Left ventricle myocardium inferior (tissue), 1 donor: ENCODE measurements at regions not wholly inside any gene's neighbourhood (a gene's known extent, or its start where the extent isn't known, plus 50 kb on each side); places are given as distances from the start of the nearest gene placed in this dataset.

Experiments used
- DNase-seq: peaks from one replicate; pipeline ENCODE4 v3.0.0-alpha.2; 2020
- H3K27ac ChIP-seq: fragments of 200-600 bp; replicated peaks from 2 replicates; pipeline ENCODE4 v1.8.0; 2021
- H3K27me3 ChIP-seq: fragments of 200-600 bp; 2 replicates; pipeline ENCODE4 v1.8.0; 2021; ENCODE audit warnings: low read depth
- H3K36me3 ChIP-seq: fragments of 200-600 bp; 2 replicates; pipeline ENCODE4 v1.8.0; 2021
- H3K4me1 ChIP-seq: fragments of 200-600 bp; 2 replicates; pipeline ENCODE4 v1.8.0; 2021
- H3K4me3 ChIP-seq: fragments of 200-600 bp; 2 replicates; pipeline ENCODE4 v1.8.0; 2021; ENCODE audit warnings: mild to moderate bottlenecking, moderate library complexity
- H3K9me3 ChIP-seq: fragments of 200-600 bp; replicated peaks from 2 replicates; pipeline ENCODE4 v1.8.0; 2021
- CTCF ChIP-seq: fragments of 200-600 bp; IDR thresholded peaks from 2 replicates; pipeline ENCODE4 v1.8.0; 2021; ENCODE audit warnings: antibody characterized with exemption, mild to moderate bottlenecking, borderline replicate concordance
- intact Hi-C: fragments of 100-400 bp; cut with micrococcal nuclease; formaldehyde crosslinking; loops from one replicate; pipeline ENCODE4 v1.11.0; 2022
- donor health status: DM: no; HTN: yes; CAD: no; lungs with severe emphysema.

- H3K9me3 ChIP-seq = no peaks in the 10 kb centered on the region
- TF ChIP-seq CTCF = no peak
- no peaks in the 10 kb centered on the region for H3K36me3 ChIP-seq
- H3K4me1 ChIP-seq = no peaks in the 10 kb centered on the region
- DNase-seq = no peak
- no peak overlapping the region for H3K4me3 ChIP-seq
- no peak overlapping the region for H3K27ac ChIP-seq
- H3K27me3 ChIP-seq = no peaks in the 10 kb centered on the region
- intact Hi-C loops = no loop called here
Measured at GRCh38 chr2:21687589-21687988, 563.8 kb downstream of the TDRD15 start.

GRCh38 chr2:21690005-21690404 is 566.2 kb downstream of the TDRD15 start:
- no peaks in the 10 kb centered on the region for H3K36me3 ChIP-seq
- no peak overlapping the region for H3K27ac ChIP-seq
- no peaks in the 10 kb centered on the region for H3K27me3 ChIP-seq
- no peaks in the 10 kb centered on the region for H3K4me1 ChIP-seq
- H3K9me3 ChIP-seq = no peaks in the 10 kb centered on the region
- intact Hi-C loops = no loop called here
- TF ChIP-seq CTCF = no peak
- no peak for DNase-seq
- H3K4me3 ChIP-seq = no peak overlapping the region

GRCh38 chr2:21693081-21693480 is 569.3 kb downstream of the TDRD15 start:
- Histone ChIP-seq H3K27me3 (no peaks in the 10 kb centered on the region), H3K27ac (no peak overlapping the region), H3K9me3 (no peaks in the 10 kb centered on the region), H3K36me3 (no peaks in the 10 kb centered on the region), H3K4me1 (peaks cover 3% of the 10 kb centered on the region), H3K4me3 (no peak overlapping the region)
- TF ChIP-seq CTCF = no peak
- no peak for DNase-seq
- intact Hi-C loops = no loop called here

GRCh38 chr2:21694079-21694878 is 570.5 kb downstream of the TDRD15 start:
- no peak overlapping the region for H3K4me3 ChIP-seq
- DNase-seq = no peak
- H3K9me3 ChIP-seq = no peaks in the 10 kb centered on the region
- no peak for TF ChIP-seq CTCF
- no peaks in the 10 kb centered on the region for H3K27me3 ChIP-seq
- no peaks in the 10 kb centered on the region for H3K36me3 ChIP-seq
- peaks cover 3% of the 10 kb centered on the region for H3K4me1 ChIP-seq
- no peak overlapping the region for H3K27ac ChIP-seq
- intact Hi-C loops = no loop called here

- Histone ChIP-seq H3K27me3 (no peaks in the 10 kb centered on the region), H3K4me3 (no peak overlapping the region), H3K27ac (no peak overlapping the region), H3K4me1 (peaks cover 7% of the 10 kb centered on the region), H3K9me3 (no peaks in the 10 kb centered on the region), H3K36me3 (no peaks in the 10 kb centered on the region)
- TF ChIP-seq CTCF = no peak
- intact Hi-C loops = no loop called here
- DNase-seq = no peak
Measured at GRCh38 chr2:21696900-21697299, 573.1 kb downstream of the TDRD15 start.
